CD4-positive, alpha-beta T cell treated with Interleukin-15 for 4 hours (primary cell): ENCODE measurements at regions not wholly inside any gene's neighbourhood (a gene's known extent, or its start where the extent isn't known, plus 50 kb on each side); places are given as distances from the start of the nearest gene placed in this dataset.

Experiments
- DNase-seq: peaks from one replicate; pipeline ENCODE4 v3.0.0-alpha.2; 2020; ENCODE audit warnings: low spot score

- DNase-seq: no peak
These were observed 710.6 kb upstream of the FANCL start for GRCh38 chr2:58951722-58952121.

GRCh38 chr2:58950795-58951462 is 709.8 kb upstream of the FANCL start:
- no peak for DNase-seq

GRCh38 chr2:58939388-58939787 is 698.3 kb upstream of the FANCL start:
- DNase-seq: no peak

GRCh38 chr2:58938988-58939387 is 697.9 kb upstream of the FANCL start:
- DNase-seq: no peak

- DNase-seq: no peak
These were observed 691.7 kb upstream of the FANCL start for GRCh38 chr2:58932801-58933200.

GRCh38 chr2:58930537-58930936 is 689.4 kb upstream of the FANCL start:
- DNase-seq: no peak

GRCh38 chr2:58928973-58929372 is 687.8 kb upstream of the FANCL start:
- DNase-seq: no peak

GRCh38 chr2:58928391-58928790 is 687.3 kb upstream of the FANCL start:
- no peak for DNase-seq

- DNase-seq: no peak
These were observed 685.0 kb upstream of the FANCL start for GRCh38 chr2:58926112-58926511.

- no peak for DNase-seq
These were observed 684.6 kb upstream of the FANCL start for GRCh38 chr2:58925676-58926081.

- DNase-seq: no peak
These were observed 682.7 kb upstream of the FANCL start for GRCh38 chr2:58923869-58924268.

GRCh38 chr2:58922245-58922644 is 681.1 kb upstream of the FANCL start:
- no peak for DNase-seq

- no peak for DNase-seq
These were observed 680.6 kb upstream of the FANCL start for GRCh38 chr2:58921676-58922075.

GRCh38 chr2:58920001-58920400 is 678.9 kb upstream of the FANCL start:
- no peak for DNase-seq

- DNase-seq: no peak
These were observed 678.2 kb upstream of the FANCL start for GRCh38 chr2:58919316-58919715.

GRCh38 chr2:58918141-58918540 is 677.0 kb upstream of the FANCL start:
- no peak for DNase-seq

GRCh38 chr2:58917596-58917995 is 676.5 kb upstream of the FANCL start:
- no peak for DNase-seq

GRCh38 chr2:58916063-58916462 is 674.9 kb upstream of the FANCL start:
- DNase-seq: no peak

GRCh38 chr2:58914733-58915505 is 673.8 kb upstream of the FANCL start:
- DNase-seq: no peak

GRCh38 chr2:58913082-58913726 is 672.1 kb upstream of the FANCL start:
- no peak for DNase-seq

- no peak for DNase-seq
These were observed 670.8 kb upstream of the FANCL start for GRCh38 chr2:58911877-58912276.

- DNase-seq: no peak
These were observed 667.5 kb upstream of the FANCL start for GRCh38 chr2:58908501-58909154.

GRCh38 chr2:58907644-58908043 is 666.5 kb upstream of the FANCL start:
- no peak for DNase-seq
